Myocyte (in vitro differentiated cells): ENCODE measurements at regions not wholly inside any gene's neighbourhood (a gene's known extent, or its start where the extent isn't known, plus 50 kb on each side); places are given as distances from the start of the nearest gene placed in this dataset.

Experiments
- DNase-seq: peaks from one replicate; pipeline ENCODE4 v3.0.0-alpha.2; 2012; ENCODE audit warnings: low read depth

- DNase-seq: no peak
These were observed 224.1 kb downstream of the BCAT1 start for GRCh38 chr12:24724814-24725213.

- no peak for DNase-seq
These were observed 225.1 kb downstream of the BCAT1 start for GRCh38 chr12:24723759-24724158.

GRCh38 chr12:24721191-24721590 lies 227.7 kb downstream of the BCAT1 start:
- no peak for DNase-seq

- peak; percentile 6 for DNase-seq
These were observed 229.6 kb downstream of the BCAT1 start for GRCh38 chr12:24719293-24719721.

- no peak for DNase-seq
These were observed 230.3 kb downstream of the BCAT1 start for GRCh38 chr12:24718617-24719016.

GRCh38 chr12:24714237-24714636 lies 234.7 kb downstream of the BCAT1 start:
- no peak for DNase-seq

GRCh38 chr12:24711056-24712008 lies 237.6 kb downstream of the BCAT1 start:
- no peak for DNase-seq

GRCh38 chr12:24709216-24709615 lies 239.7 kb downstream of the BCAT1 start:
- no peak for DNase-seq

- no peak for DNase-seq
These were observed 240.2 kb downstream of the BCAT1 start for GRCh38 chr12:24708718-24709117.

GRCh38 chr12:24708043-24708442 lies 240.9 kb downstream of the BCAT1 start:
- no peak for DNase-seq

GRCh38 chr12:24707334-24707733 lies 241.6 kb downstream of the BCAT1 start:
- DNase-seq: no peak

GRCh38 chr12:24705741-24706358 lies 243.1 kb downstream of the BCAT1 start:
- DNase-seq: no peak

GRCh38 chr12:24705216-24705615 lies 243.7 kb downstream of the BCAT1 start:
- no peak for DNase-seq

- no peak for DNase-seq
These were observed 247.6 kb downstream of the BCAT1 start for GRCh38 chr12:24701343-24701742.

- no peak for DNase-seq
These were observed 249.9 kb downstream of the BCAT1 start for GRCh38 chr12:24698972-24699371.

GRCh38 chr12:24697769-24698168 lies 251.1 kb downstream of the BCAT1 start:
- no peak for DNase-seq

- DNase-seq: no peak
These were observed 251.6 kb downstream of the BCAT1 start for GRCh38 chr12:24697295-24697694.

- no peak for DNase-seq
These were observed 252.1 kb downstream of the BCAT1 start for GRCh38 chr12:24696800-24697199.

GRCh38 chr12:24695657-24696329 lies 253.1 kb downstream of the BCAT1 start:
- no peak for DNase-seq

GRCh38 chr12:24695103-24695502 lies 253.8 kb downstream of the BCAT1 start:
- DNase-seq: no peak

GRCh38 chr12:24688601-24689000 lies 260.3 kb downstream of the BCAT1 start:
- DNase-seq: no peak

- peak; percentile 3 for DNase-seq
These were observed 267.3 kb downstream of the BCAT1 start for GRCh38 chr12:24681570-24681969.
